ENCODE measurements at regions not wholly inside any gene's neighbourhood (a gene's known extent, or its start where the extent isn't known, plus 50 kb on each side); places are given as distances from the start of the nearest gene placed in this dataset.

GRCh38 chr6:27177485-27178406 lies 69.8 kb upstream of the PRSS16 start:
- TF ChIP-seq, protein P1, sequence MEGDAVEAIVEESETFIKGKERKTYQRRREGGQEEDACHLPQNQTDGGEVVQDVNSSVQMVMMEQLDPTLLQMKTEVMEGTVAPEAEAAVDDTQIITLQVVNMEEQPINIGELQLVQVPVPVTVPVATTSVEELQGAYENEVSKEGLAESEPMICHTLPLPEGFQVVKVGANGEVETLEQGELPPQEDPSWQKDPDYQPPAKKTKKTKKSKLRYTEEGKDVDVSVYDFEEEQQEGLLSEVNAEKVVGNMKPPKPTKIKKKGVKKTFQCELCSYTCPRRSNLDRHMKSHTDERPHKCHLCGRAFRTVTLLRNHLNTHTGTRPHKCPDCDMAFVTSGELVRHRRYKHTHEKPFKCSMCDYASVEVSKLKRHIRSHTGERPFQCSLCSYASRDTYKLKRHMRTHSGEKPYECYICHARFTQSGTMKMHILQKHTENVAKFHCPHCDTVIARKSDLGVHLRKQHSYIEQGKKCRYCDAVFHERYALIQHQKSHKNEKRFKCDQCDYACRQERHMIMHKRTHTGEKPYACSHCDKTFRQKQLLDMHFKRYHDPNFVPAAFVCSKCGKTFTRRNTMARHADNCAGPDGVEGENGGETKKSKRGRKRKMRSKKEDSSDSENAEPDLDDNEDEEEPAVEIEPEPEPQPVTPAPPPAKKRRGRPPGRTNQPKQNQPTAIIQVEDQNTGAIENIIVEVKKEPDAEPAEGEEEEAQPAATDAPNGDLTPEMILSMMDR (IDR thresholded peaks at IDR 0.05): peak; percentile 41
- WGBS (ENCODE audit: insufficient coverage): 0% methylated on average over 34 of the region's 39 CpGs
- Histone ChIP-seq H3K9me3 (replicated peaks in 1 of 2; ENCODE audit: control insufficient read depth in 1 of 2, insufficient read depth in 1 of 2, low read length in 2 of 2) (peaks cover 14 to 18% of the 10 kb centered on the region in 2 donors), H3K9ac (ENCODE audit: insufficient read depth, low read length, poor library complexity, severe bottlenecking) (peak overlapping the region; percentile 55), H2AFZ (ENCODE audit: insufficient read depth, low read depth, low read length, poor library complexity, severe bottlenecking) (peak overlapping the region; percentile 86), H3K79me2 (ENCODE audit: insufficient read depth, low read length) (no peaks in the 10 kb centered on the region), H3K36me3 (replicated peaks in 1 of 2; ENCODE audit: control insufficient read depth in 1 of 2, insufficient read depth in 2 of 2, low read length in 2 of 2) (no peaks in the 10 kb centered on the region), H3K27ac (ENCODE audit: low read depth in 1 of 2, low read length in 2 of 2) (peak overlapping the region; percentile 48 to 54), H3K4me2 (replicated peaks; ENCODE audit: extremely low read depth, low read length, poor library complexity, severe bottlenecking) (peak overlapping the region; percentile 87), H3K4me1 (ENCODE audit: control insufficient read depth in 1 of 2, insufficient read depth in 2 of 2, low read length in 2 of 2) (peaks cover 12 to 21% of the 10 kb centered on the region in 2 donors), H4K20me1 (ENCODE audit: insufficient read depth, low read length) (no peaks in the 10 kb centered on the region), H3K4me3 (replicated peaks in 1 of 3; ENCODE audit: low read depth in 2 of 3, low read length in 3 of 3) (peak overlapping the region; percentile 50 to 87 (median 81)), H3K27me3 (ENCODE audit: control insufficient read depth in 2 of 2, insufficient read depth in 2 of 2, low read length in 2 of 2) (peaks cover 0 to 3% of the 10 kb centered on the region in 2 donors)
- Mint-ChIP-seq H3K27ac (peak overlapping the region; percentile 37 to 91 (median 79)), H3K9me3 (peaks cover 12 to 40% (median 33%) of the 10 kb centered on the region in 7 donors), H3K4me1 (peaks cover 20% of the 10 kb centered on the region), H3K4me3 (peak overlapping the region; percentile 94 to 96), H3K27me3 (ENCODE audit: low read depth in 3 of 3) (peaks cover 10 to 27% (median 22%) of the 10 kb centered on the region in 3 donors), H3K36me3 (peaks cover 0 to 3% of the 10 kb centered on the region in 2 donors)
- peak; percentile 63 to 81 (median 63) for DNase-seq
- intact Hi-C loops (cut with micrococcal nuclease): loop anchor here in 1 of 2 donors (10.0 kb wide), 1 partner anchor 577 kb away; no protein-coding TSS in a partner anchor

GRCh38 chr6:27178407-27178730 lies 69.1 kb upstream of the PRSS16 start:
- Histone ChIP-seq H3K4me3 (replicated peaks in 1 of 3; ENCODE audit: low read depth in 2 of 3, low read length in 3 of 3) (peak overlapping the region; percentile 50 to 87 (median 81)), H3K27me3 (ENCODE audit: control insufficient read depth in 2 of 2, insufficient read depth in 2 of 2, low read length in 2 of 2) (peaks cover 0 to 4% of the 10 kb centered on the region in 2 donors), H3K9ac (ENCODE audit: insufficient read depth, low read length, poor library complexity, severe bottlenecking) (no peak overlapping the region), H3K27ac (ENCODE audit: low read depth in 1 of 2, low read length in 2 of 2) (no peak overlapping the region), H3K4me1 (ENCODE audit: control insufficient read depth in 1 of 2, insufficient read depth in 2 of 2, low read length in 2 of 2) (peaks cover 12 to 21% of the 10 kb centered on the region in 2 donors), H4K20me1 (ENCODE audit: insufficient read depth, low read length) (no peaks in the 10 kb centered on the region), H2AFZ (ENCODE audit: insufficient read depth, low read depth, low read length, poor library complexity, severe bottlenecking) (peak overlapping the region; percentile 86), H3K79me2 (ENCODE audit: insufficient read depth, low read length) (no peaks in the 10 kb centered on the region), H3K9me3 (replicated peaks in 1 of 2; ENCODE audit: control insufficient read depth in 1 of 2, insufficient read depth in 1 of 2, low read length in 2 of 2) (peaks cover 14 to 18% of the 10 kb centered on the region in 2 donors), H3K36me3 (replicated peaks in 1 of 2; ENCODE audit: control insufficient read depth in 1 of 2, insufficient read depth in 2 of 2, low read length in 2 of 2) (no peaks in the 10 kb centered on the region), H3K4me2 (replicated peaks; ENCODE audit: extremely low read depth, low read length, poor library complexity, severe bottlenecking) (peak overlapping the region; percentile 87)
- WGBS (ENCODE audit: insufficient coverage): 5% methylated on average over 17 of the region's 21 CpGs
- Mint-ChIP-seq H3K27me3 (ENCODE audit: low read depth in 3 of 3) (peaks cover 10 to 29% (median 24%) of the 10 kb centered on the region in 3 donors), H3K4me1 (peaks cover 20% of the 10 kb centered on the region), H3K27ac (peak overlapping the region in 3 of 7 donors; percentile 25 to 52 (median 28)), H3K36me3 (peaks cover 0 to 3% of the 10 kb centered on the region in 2 donors), H3K9me3 (peaks cover 12 to 41% (median 33%) of the 10 kb centered on the region in 7 donors), H3K4me3 (peak overlapping the region; percentile 94 to 96)
- DNase-seq: no peak
- intact Hi-C loops (cut with micrococcal nuclease): loop anchor here in 1 of 2 donors (10.0 kb wide), 1 partner anchor 576 kb away; no protein-coding TSS in a partner anchor
- TF ChIP-seq, protein P1 (IDR thresholded peaks at IDR 0.05): no peak
